Central memory CD8-positive, alpha-beta T cell (primary cell): ENCODE measurements at regions not wholly inside any gene's neighbourhood (a gene's known extent, or its start where the extent isn't known, plus 50 kb on each side); places are given as distances from the start of the nearest gene placed in this dataset.
"Not testable (repeated sequence)": the region's sequence is repeated elsewhere in the genome, so short reads cannot be mapped to it uniquely, and the experiment has no call there.

Source experiments
- ATAC-seq: fragments of 150-1000 bp; cut with Tn5 transposase; replicated peaks from 2 replicates; pipeline ENCODE4 v1.10.0; 2022; ENCODE audit warnings: mild to moderate bottlenecking, moderate FRiP score, moderate number of reproducible peaks; ENCODE audit not compliant: poor library complexity, severe bottlenecking; ENCODE audit errors: extremely low read depth
- DNase-seq, 2 donors: peaks; one replicate each; pipeline ENCODE4 v3.0.0; 2021; ENCODE audit warnings: low spot score in 2 of 2
- H3K27ac Mint-ChIP-seq: one replicate; pipeline ENCODE4 v1.8.0; 2022; ENCODE audit warnings: low read depth, mild to moderate bottlenecking, moderate library complexity, mixed read lengths
- H3K27me3 Mint-ChIP-seq: one replicate; pipeline ENCODE4 v1.8.0; 2022; ENCODE audit warnings: mixed read lengths
- H3K36me3 Mint-ChIP-seq: one replicate; pipeline ENCODE4 v1.8.0; 2022; ENCODE audit warnings: mild to moderate bottlenecking, moderate library complexity, mixed read lengths; ENCODE audit not compliant: insufficient read depth
- H3K4me1 Mint-ChIP-seq: one replicate; pipeline ENCODE4 v1.8.0; 2022; ENCODE audit warnings: mixed read lengths
- H3K4me3 Mint-ChIP-seq: one replicate; pipeline ENCODE4 v1.8.0; 2022; ENCODE audit warnings: mild to moderate bottlenecking, moderate library complexity, mixed read lengths
- H3K9me3 Mint-ChIP-seq: one replicate; pipeline ENCODE4 v1.8.0; 2022; ENCODE audit warnings: mixed read lengths

GRCh38 chr6:11900662-11901598, 111.2 kb upstream of the HIVEP1 start:
- no peaks in the 10 kb centered on the region for H3K9me3 Mint-ChIP-seq
- H3K27ac Mint-ChIP-seq: no peak overlapping the region
- no peaks in the 10 kb centered on the region for H3K36me3 Mint-ChIP-seq
- H3K27me3 Mint-ChIP-seq: peaks cover 60% of the 10 kb centered on the region
- H3K4me1 Mint-ChIP-seq: peaks cover 9% of the 10 kb centered on the region
- no peak overlapping the region for H3K4me3 Mint-ChIP-seq
- no peak for ATAC-seq
- DNase-seq: no peak

- DNase-seq (no peak), ATAC-seq (no peak)
- H3K4me1 Mint-ChIP-seq: peaks cover 9% of the 10 kb centered on the region
- peaks cover 47% of the 10 kb centered on the region for H3K27me3 Mint-ChIP-seq
- H3K9me3 Mint-ChIP-seq: no peaks in the 10 kb centered on the region
- no peaks in the 10 kb centered on the region for H3K36me3 Mint-ChIP-seq
- no peak overlapping the region for H3K4me3 Mint-ChIP-seq
- no peak overlapping the region for H3K27ac Mint-ChIP-seq
Observed at GRCh38 chr6:11899645-11900044, 112.5 kb upstream of the HIVEP1 start.

GRCh38 chr6:11894212-11894611, 115.6 kb upstream of the ADTRP start:
- Mint-ChIP-seq H3K27ac (no peak overlapping the region), H3K4me3 (no peak overlapping the region), H3K27me3 (no peaks in the 10 kb centered on the region), H3K4me1 (no peaks in the 10 kb centered on the region), H3K9me3 (no peaks in the 10 kb centered on the region), H3K36me3 (no peaks in the 10 kb centered on the region)
- no peak for DNase-seq
- no peak for ATAC-seq

GRCh38 chr6:11891547-11891946, 112.9 kb upstream of the ADTRP start:
- H3K9me3 Mint-ChIP-seq: no peaks in the 10 kb centered on the region
- no peak overlapping the region for H3K4me3 Mint-ChIP-seq
- no peak for DNase-seq
- no peak for ATAC-seq
- H3K27ac Mint-ChIP-seq: no peak overlapping the region
- H3K4me1 Mint-ChIP-seq: no peaks in the 10 kb centered on the region
- H3K36me3 Mint-ChIP-seq: no peaks in the 10 kb centered on the region
- no peaks in the 10 kb centered on the region for H3K27me3 Mint-ChIP-seq

GRCh38 chr6:11890849-11891248, 112.2 kb upstream of the ADTRP start:
- no peak overlapping the region for H3K4me3 Mint-ChIP-seq
- no peaks in the 10 kb centered on the region for H3K9me3 Mint-ChIP-seq
- H3K27me3 Mint-ChIP-seq: no peaks in the 10 kb centered on the region
- H3K36me3 Mint-ChIP-seq: no peaks in the 10 kb centered on the region
- no peak overlapping the region for H3K27ac Mint-ChIP-seq
- ATAC-seq: no peak
- no peak for DNase-seq
- H3K4me1 Mint-ChIP-seq: no peaks in the 10 kb centered on the region

- Mint-ChIP-seq H3K9me3 (no peaks in the 10 kb centered on the region), H3K27ac (no peak overlapping the region), H3K36me3 (no peaks in the 10 kb centered on the region), H3K4me3 (no peak overlapping the region), H3K4me1 (no peaks in the 10 kb centered on the region), H3K27me3 (no peaks in the 10 kb centered on the region)
- no peak for DNase-seq
- no peak for ATAC-seq
Observed at GRCh38 chr6:11890209-11890608, 111.6 kb upstream of the ADTRP start.

- no peaks in the 10 kb centered on the region for H3K4me1 Mint-ChIP-seq
- ATAC-seq: no peak
Observed at GRCh38 chr6:11889572-11889971, 111.0 kb upstream of the ADTRP start.

GRCh38 chr6:11888727-11889126, 110.1 kb upstream of the ADTRP start:
- no peak for ATAC-seq
- Mint-ChIP-seq H3K9me3 (no peaks in the 10 kb centered on the region), H3K4me3 (no peak overlapping the region), H3K27me3 (no peaks in the 10 kb centered on the region), H3K4me1 (no peaks in the 10 kb centered on the region), H3K36me3 (no peaks in the 10 kb centered on the region), H3K27ac (no peak overlapping the region)
- no peak for DNase-seq

More at GRCh38 chr6:11889572-11889971, 111.0 kb upstream of the ADTRP start:
- no peaks in the 10 kb centered on the region for H3K36me3 Mint-ChIP-seq
- no peak for DNase-seq
- no peak overlapping the region for H3K4me3 Mint-ChIP-seq
- H3K9me3 Mint-ChIP-seq: no peaks in the 10 kb centered on the region
- no peak overlapping the region for H3K27ac Mint-ChIP-seq
- no peaks in the 10 kb centered on the region for H3K27me3 Mint-ChIP-seq

- H3K9me3 Mint-ChIP-seq: peaks cover 7% of the 10 kb centered on the region
- H3K4me3 Mint-ChIP-seq: no peak overlapping the region
- H3K27ac Mint-ChIP-seq: no peak overlapping the region
- ATAC-seq: no peak
- DNase-seq: no peak
- peaks cover 23% of the 10 kb centered on the region for H3K27me3 Mint-ChIP-seq
- no peaks in the 10 kb centered on the region for H3K36me3 Mint-ChIP-seq
- no peaks in the 10 kb centered on the region for H3K4me1 Mint-ChIP-seq
Observed at GRCh38 chr6:11885159-11885558, 106.6 kb upstream of the ADTRP start.

GRCh38 chr6:11883471-11883870, 104.9 kb upstream of the ADTRP start:
- Mint-ChIP-seq H3K27me3 (peaks cover 31% of the 10 kb centered on the region), H3K9me3 (peaks cover 11% of the 10 kb centered on the region)
- not testable (repeated sequence) for H3K4me1 Mint-ChIP-seq, ATAC-seq, H3K4me3 Mint-ChIP-seq, H3K36me3 Mint-ChIP-seq, H3K27ac Mint-ChIP-seq, DNase-seq

GRCh38 chr6:11880156-11880555, 101.6 kb upstream of the ADTRP start:
- not testable (repeated sequence) for H3K27ac Mint-ChIP-seq, ATAC-seq, DNase-seq, H3K4me3 Mint-ChIP-seq, H3K4me1 Mint-ChIP-seq, H3K36me3 Mint-ChIP-seq
- peaks cover 41% of the 10 kb centered on the region for H3K27me3 Mint-ChIP-seq
- H3K9me3 Mint-ChIP-seq: peaks cover 11% of the 10 kb centered on the region

GRCh38 chr6:11878735-11879134, 100.1 kb upstream of the ADTRP start:
- Mint-ChIP-seq H3K4me3 (no peak overlapping the region), H3K27me3 (peaks cover 48% of the 10 kb centered on the region), H3K9me3 (peaks cover 11% of the 10 kb centered on the region), H3K36me3 (no peaks in the 10 kb centered on the region), H3K27ac (no peak overlapping the region), H3K4me1 (no peaks in the 10 kb centered on the region)
- DNase-seq (no peak), ATAC-seq (no peak)

- Mint-ChIP-seq H3K4me1 (no peaks in the 10 kb centered on the region), H3K27me3 (peaks cover 51% of the 10 kb centered on the region), H3K36me3 (no peaks in the 10 kb centered on the region), H3K27ac (no peak overlapping the region), H3K9me3 (peaks cover 11% of the 10 kb centered on the region), H3K4me3 (no peak overlapping the region)
- ATAC-seq (no peak), DNase-seq (no peak)
Observed at GRCh38 chr6:11878029-11878428, 99.4 kb upstream of the ADTRP start.
